GM18907 (cell line): ENCODE measurements at regions not wholly inside any gene's neighbourhood (a gene's known extent, or its start where the extent isn't known, plus 50 kb on each side); places are given as distances from the start of the nearest gene placed in this dataset.
"Not testable (repeated sequence)": the region's sequence is repeated elsewhere in the genome, so short reads cannot be mapped to it uniquely, and the experiment has no call there.

Experiments
- ATAC-seq: cut with Tn5 transposase; IDR thresholded peaks from one replicate; pipeline ENCODE4 v1.9.1; 2021; ENCODE audit warnings: mild to moderate bottlenecking, moderate library complexity; ENCODE audit not compliant: unreplicated experiment

GRCh38 chr3:127443581-127444375 lies 146.8 kb downstream of the TPRA1 start:
- no peak for ATAC-seq

GRCh38 chr3:127442506-127442905 lies 148.0 kb downstream of the TPRA1 start:
- no peak for ATAC-seq

GRCh38 chr3:127441764-127442163 lies 148.8 kb downstream of the TPRA1 start:
- ATAC-seq: no peak

GRCh38 chr3:127440384-127440783 lies 150.1 kb downstream of the TPRA1 start:
- no peak for ATAC-seq

- no peak for ATAC-seq
Observed at GRCh38 chr3:127439621-127440020, 150.9 kb downstream of the TPRA1 start.

- ATAC-seq: no peak
Observed at GRCh38 chr3:127438951-127439350, 151.1 kb upstream of the PRR20G start.

GRCh38 chr3:127438371-127438770 lies 150.5 kb upstream of the PRR20G start:
- ATAC-seq: no peak

GRCh38 chr3:127435299-127435698 lies 147.5 kb upstream of the PRR20G start:
- ATAC-seq: not testable (repeated sequence)

- ATAC-seq: no peak
Observed at GRCh38 chr3:127431066-127431465, 143.2 kb upstream of the PRR20G start.

- ATAC-seq: no peak
Observed at GRCh38 chr3:127428344-127428997, 140.6 kb upstream of the PRR20G start.

GRCh38 chr3:127427666-127428065 lies 139.8 kb upstream of the PRR20G start:
- ATAC-seq: no peak

GRCh38 chr3:127427156-127427555 lies 139.3 kb upstream of the PRR20G start:
- ATAC-seq: no peak

- ATAC-seq: no peak
Observed at GRCh38 chr3:127426444-127427153, 138.8 kb upstream of the PRR20G start.

GRCh38 chr3:127425505-127426443 lies 137.9 kb upstream of the PRR20G start:
- no peak for ATAC-seq

- ATAC-seq: no peak
Observed at GRCh38 chr3:127424766-127425504, 137.1 kb upstream of the PRR20G start.

GRCh38 chr3:127423856-127424765 lies 136.3 kb upstream of the PRR20G start:
- ATAC-seq: no peak

- ATAC-seq: no peak
Observed at GRCh38 chr3:127422663-127423375, 135.0 kb upstream of the PRR20G start.

- ATAC-seq: no peak
Observed at GRCh38 chr3:127421943-127422662, 134.3 kb upstream of the PRR20G start.
